H1 (cell line): ENCODE measurements at regions not wholly inside any gene's neighbourhood (a gene's known extent, or its start where the extent isn't known, plus 50 kb on each side); places are given as distances from the start of the nearest gene placed in this dataset.

Source experiments
- CTCF ChIA-PET: fragments of 300-600 bp; sonication (Branson Sonifier 250); formaldehyde crosslinking; loops from one replicate; lab custom pipeline; 2021; ENCODE audit not compliant: partially characterized antibody; lab: Charles Lee
- POLR2A ChIA-PET: fragments of 300-600 bp; sonication (Branson Sonifier 250); formaldehyde crosslinking; loops from one replicate; lab custom pipeline; 2021; ENCODE audit warnings: inconsistent platforms; ENCODE audit not compliant: partially characterized antibody; lab: Charles Lee
- DNase-seq, 2 experiments: peaks; one replicate each; pipeline versions ENCODE4 v3.0.0 to v3.0.0-alpha.2; 2010 to 2022; ENCODE audit warnings: low spot score in 2 of 2, low read depth in 1 of 2, mixed read lengths in 1 of 2
- FAIRE-seq: peaks from 2 replicates; lab custom pipeline; 2011; peaks lifted over from hg19 to GRCh38; lab: Jason Lieb, UNC
- H2AFZ ChIP-seq: 2 replicates; pipeline ENCODE4 v1.8.1; 2012; ENCODE audit warnings: low read length, inconsistent platforms
- H2AK5ac ChIP-seq: 2 replicates; pipeline ENCODE4 v1.6.1; 2013; ENCODE audit warnings: low read depth, low read length
- H2BK120ac ChIP-seq: replicated peaks from 2 replicates; pipeline ENCODE3; 2013; ENCODE audit warnings: low read depth, low read length, inconsistent platforms
- H2BK12ac ChIP-seq: 2 replicates; pipeline ENCODE4 v1.6.1; 2013; ENCODE audit warnings: low read depth, low read length
- H2BK15ac ChIP-seq: 2 replicates; pipeline ENCODE4 v1.6.1; 2013; ENCODE audit warnings: low read length
- H2BK20ac ChIP-seq: 2 replicates; pipeline ENCODE4 v1.6.1; 2013; ENCODE audit warnings: low read length
- H2BK5ac ChIP-seq: 2 replicates; pipeline ENCODE4 v1.6.1; 2013; ENCODE audit warnings: low read depth, low read length
- H3K14ac ChIP-seq: 2 replicates; pipeline ENCODE4 v1.6.1; 2013; ENCODE audit warnings: inconsistent platforms; ENCODE audit not compliant: insufficient read length
- H3K18ac ChIP-seq: 2 replicates; pipeline ENCODE4 v1.6.1; 2013; ENCODE audit warnings: low read length; ENCODE audit errors: extremely low read depth
- H3K23ac ChIP-seq: 2 replicates; pipeline ENCODE4 v1.6.1; 2013; ENCODE audit warnings: inconsistent platforms; ENCODE audit not compliant: insufficient read length
- H3K23me2 ChIP-seq: 2 replicates; pipeline ENCODE4 v1.6.1; 2013; ENCODE audit warnings: low read depth, low read length
- H3K27ac ChIP-seq: 2 replicates; pipeline ENCODE4 v1.6.1; 2011; ENCODE audit warnings: low read depth, low read length, inconsistent platforms
- H3K27me3 ChIP-seq, 4 experiments: replicated peaks in 1 of 4; 1 replicate in 1 of 4; 2 replicates in 3 of 4; pipeline versions ENCODE4 v1.6.1 to v1.8.1; 2011 to 2013; ENCODE audit warnings: low read length in 3 of 4, mild to moderate bottlenecking in 3 of 4, inconsistent platforms in 2 of 4, mixed read lengths in 2 of 4, moderate library complexity in 1 of 4; ENCODE audit not compliant: control insufficient read depth in 3 of 4, insufficient read depth in 3 of 4; ENCODE audit errors: extremely low read depth in 1 of 4
- H3K36me3 ChIP-seq, 4 experiments: 2 replicates each; pipeline versions ENCODE4 v1.6.1 to v1.8.1; 2011 to 2013; ENCODE audit warnings: mild to moderate bottlenecking in 4 of 4, low read length in 3 of 4, moderate library complexity in 2 of 4, control low read depth in 1 of 4, inconsistent platforms in 1 of 4; ENCODE audit not compliant: insufficient read depth in 4 of 4, control insufficient read depth in 2 of 4
- H3K4ac ChIP-seq: replicated peaks from 2 replicates; pipeline ENCODE3; 2013; ENCODE audit warnings: low read length, low read depth, mixed read lengths, inconsistent platforms; ENCODE audit not compliant: insufficient read length
- H3K4me1 ChIP-seq, 4 experiments: replicated peaks in 1 of 4; 1 replicate in 1 of 4; 2 replicates in 3 of 4; pipeline versions ENCODE4 v1.6.1 to v1.8.1; 2011 to 2013; ENCODE audit warnings: low read length in 3 of 4, inconsistent platforms in 2 of 4, mixed read lengths in 1 of 4; ENCODE audit not compliant: insufficient read depth in 4 of 4, control insufficient read depth in 3 of 4
- H3K4me2 ChIP-seq, 2 experiments: 2 replicates each; pipeline versions ENCODE4 v1.6.1 to v1.8.1; 2011 to 2013; ENCODE audit warnings: low read depth in 2 of 2, low read length in 2 of 2, control low read depth in 1 of 2, inconsistent platforms in 1 of 2, mild to moderate bottlenecking in 1 of 2; ENCODE audit not compliant: insufficient read depth in 1 of 2
- H3K4me3 ChIP-seq, 4 experiments: fragments of 200-600, 300-600 bp in 1 of 4; sonication (generic), shearing (Covaris generic), sonication (Bioruptor Twin) in 1 of 4; 2 replicates each; pipeline versions ENCODE4 v1.5.1 to v1.8.1; 2011 to 2016; ENCODE audit warnings: low read length in 4 of 4, low read depth in 3 of 4, control low read depth in 2 of 4, inconsistent platforms in 2 of 4, mild to moderate bottlenecking in 2 of 4, mixed read lengths in 1 of 4, moderate library complexity in 1 of 4; ENCODE audit not compliant: insufficient read depth in 2 of 4; ENCODE audit errors: extremely low read depth in 1 of 4
- H3K56ac ChIP-seq: replicated peaks from 2 replicates; pipeline ENCODE3; 2013; ENCODE audit warnings: low read depth, mild to moderate bottlenecking, mixed read lengths, low read length, inconsistent platforms; ENCODE audit not compliant: insufficient read length
- H3K79me1 ChIP-seq: 2 replicates; pipeline ENCODE4 v1.6.1; 2013; ENCODE audit warnings: low read depth, low read length, control low read depth
- H3K79me2 ChIP-seq, 2 experiments: 2 replicates each; pipeline versions ENCODE4 v1.6.1 to v1.8.1; 2012 to 2013; ENCODE audit warnings: low read length in 2 of 2, mild to moderate bottlenecking in 2 of 2, inconsistent platforms in 1 of 2; ENCODE audit not compliant: insufficient read depth in 2 of 2, control insufficient read depth in 1 of 2
- H3K9ac ChIP-seq, 4 experiments: replicated peaks in 1 of 4; 1 replicate in 1 of 4; 2 replicates in 3 of 4; pipeline versions ENCODE4 v1.6.1 to v1.8.1; 2011 to 2013; ENCODE audit warnings: low read depth in 3 of 4, low read length in 3 of 4, control low read depth in 2 of 4, mild to moderate bottlenecking in 2 of 4, moderate library complexity in 2 of 4, inconsistent platforms in 1 of 4; ENCODE audit errors: extremely low read depth in 1 of 4
- H3K9me3 ChIP-seq, 2 experiments: 2 replicates each; pipeline versions ENCODE4 v1.6.1 to v1.8.1; 2012 to 2013; ENCODE audit warnings: mild to moderate bottlenecking in 2 of 2, moderate library complexity in 2 of 2, control low read depth in 1 of 2, inconsistent platforms in 1 of 2, low read depth in 1 of 2, low read length in 1 of 2, mixed read lengths in 1 of 2; ENCODE audit not compliant: insufficient read depth in 2 of 2
- H4K20me1 ChIP-seq, 2 experiments: replicated peaks in 1 of 2; 2 replicates each; pipeline versions ENCODE3 to v1.8.1; 2011 to 2013; ENCODE audit warnings: inconsistent platforms in 2 of 2, low read length in 2 of 2, mild to moderate bottlenecking in 1 of 2; ENCODE audit not compliant: insufficient read depth in 2 of 2, control insufficient read depth in 1 of 2
- H4K5ac ChIP-seq: 2 replicates; pipeline ENCODE4 v1.6.1; 2013; ENCODE audit warnings: low read length, low read depth, mixed read lengths, inconsistent platforms; ENCODE audit not compliant: insufficient read length
- H4K8ac ChIP-seq: 2 replicates; pipeline ENCODE4 v1.8.0; 2013; ENCODE audit warnings: mild to moderate bottlenecking, moderate library complexity, low read length, inconsistent platforms; ENCODE audit not compliant: insufficient read depth; ENCODE audit errors: extremely low read depth
- H4K91ac ChIP-seq: replicated peaks from 2 replicates; pipeline ENCODE3; 2013; ENCODE audit warnings: low read length, mixed read lengths, inconsistent platforms; ENCODE audit not compliant: insufficient read length
- CEBPB ChIP-seq: IDR thresholded peaks from 2 replicates; pipeline ENCODE4 v1.6.1; 2012; ENCODE audit warnings: low read depth, low read length
- EZH2 ChIP-seq: fragments of 200-600 bp; sonication (generic); IDR thresholded peaks from 2 replicates; pipeline ENCODE4 v1.7.1; 2012; ENCODE audit warnings: low read depth, mild to moderate bottlenecking, moderate library complexity, low read length, inconsistent platforms; ENCODE audit not compliant: severe bottlenecking
- GABPA ChIP-seq: IDR thresholded peaks from 2 replicates; pipeline ENCODE4 v1.6.1; 2011; ENCODE audit warnings: mild to moderate bottlenecking, low read length, moderate library complexity, borderline replicate concordance; ENCODE audit not compliant: insufficient read depth
- JUND ChIP-seq: IDR thresholded peaks from 2 replicates; pipeline ENCODE4 v1.6.1; 2011; ENCODE audit warnings: mild to moderate bottlenecking, improper control_type of control experiment, low read length
- NRF1 ChIP-seq: IDR thresholded peaks from 2 replicates; pipeline ENCODE4 v1.6.1; 2011; ENCODE audit warnings: mild to moderate bottlenecking, low read depth, low read length, improper control_type of control experiment
- POLR2A ChIP-seq, 2 experiments: IDR thresholded peaks; 1 replicate in 1 of 2; 2 replicates in 1 of 2; pipeline ENCODE4 v1.6.1; 2011; ENCODE audit warnings: low read depth in 2 of 2, low read length in 2 of 2, mild to moderate bottlenecking in 2 of 2; ENCODE audit errors: control extremely low read depth in 1 of 2
- WGBS, 2 experiments: shearing (Covaris generic) in 1 of 2; methylation state at CpG; one replicate each; pipeline versions ENCODE4 v1.1.6 to v1.1.7; 2013 to 2015; ENCODE audit warnings: low lambda C conversion rate in 2 of 2, mixed read lengths in 2 of 2, inconsistent platforms in 1 of 2, low coverage in 1 of 2, missing lambda C conversion rate in 1 of 2; ENCODE audit not compliant: insufficient replicate concordance in 2 of 2, insufficient coverage in 1 of 2, insufficient read length in 1 of 2; ENCODE audit errors: extremely low coverage in 1 of 2, missing lambda C conversion rate in 1 of 2; 5-methylcytosine and 5-hydroxymethylcytosine counted together
- TF ChIP-seq, protein P1 (sequence below): IDR thresholded peaks from 2 replicates; pipeline ENCODE4 v1.6.1; 2012; ENCODE audit warnings: inconsistent platforms

DNA sequence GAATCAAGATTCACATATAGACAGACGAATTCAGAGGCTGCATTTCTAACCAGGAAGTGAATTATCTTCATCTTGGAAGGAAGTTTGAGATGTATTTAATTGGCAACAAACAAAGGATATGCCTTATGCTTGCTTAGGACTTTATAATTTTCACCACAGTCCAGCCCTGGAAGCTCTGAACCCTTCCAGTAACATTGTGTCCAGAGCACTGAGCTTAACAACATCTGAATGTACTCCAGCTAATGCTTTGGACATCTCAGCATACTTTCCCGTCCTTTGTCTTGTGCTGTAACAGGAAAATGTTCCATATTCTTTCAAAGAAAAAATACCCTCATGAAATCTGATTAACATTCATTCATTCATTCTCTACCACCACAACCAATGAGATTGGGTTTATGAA lies 136.3 kb upstream of the SPATS2L start:
- DNase-seq (no peak), FAIRE-seq (no peak)
- WGBS, 2 experiments, result 83% methylated on average over 2 of the region's 2 CpGs; no CpG with 5 or more reads in 1 of the 2 experiments
- H2BK20ac ChIP-seq, result no peak overlapping the region; the same call in 1 of the 2 replicates
- H3K56ac ChIP-seq, result no peak overlapping the region
- no peak overlapping the region; the same call in 1 of the 2 replicates for H2BK12ac ChIP-seq
- ChIA-PET POLR2A (no interaction called here), CTCF (interaction anchor here (1.6 kb wide), 1 partner anchor 9 kb away, joined by 5 read pairs; no protein-coding TSS in a partner anchor)
- H2BK15ac ChIP-seq, result no peak overlapping the region
- H3K4ac ChIP-seq, result no peak overlapping the region
- H4K8ac ChIP-seq, result no peak overlapping the region
- H3K36me3 ChIP-seq, result peaks cover 0 to 2% (median 0%) of the 10 kb centered on the region in 4 experiments; a peak in 1 of 8 replicates
- no peak overlapping the region for H3K18ac ChIP-seq
- H3K27ac ChIP-seq, result no peak overlapping the region
- H3K79me1 ChIP-seq, result no peaks in the 10 kb centered on the region
- no peak overlapping the region for H2BK120ac ChIP-seq
- H2BK5ac ChIP-seq, result no peak overlapping the region
- no peak overlapping the region for H4K5ac ChIP-seq
- H3K4me3 ChIP-seq, result no peak overlapping the region
- no peaks in the 10 kb centered on the region for H3K27me3 ChIP-seq
- H3K9ac ChIP-seq, result no peak overlapping the region
- no peak overlapping the region for H3K4me2 ChIP-seq
- no peaks in the 10 kb centered on the region for H4K20me1 ChIP-seq
- H2AK5ac ChIP-seq, result peak overlapping the region; percentile 76; the same call in 1 of the 2 replicates
- H2AFZ ChIP-seq, result no peak overlapping the region
- H3K23ac ChIP-seq, result no peak overlapping the region
- peaks cover 0 to 9% (median 4%) of the 10 kb centered on the region in 4 experiments; a peak in 4 of 7 replicates for H3K4me1 ChIP-seq
- H3K79me2 ChIP-seq, result no peaks in the 10 kb centered on the region
- no peak overlapping the region for H3K14ac ChIP-seq
- no peaks in the 10 kb centered on the region for H3K23me2 ChIP-seq
- TF ChIP-seq CEBPB (no peak), POLR2A (IDR thresholded peaks at IDR 0.05; ENCODE audit: control extremely low read depth in 1 of 2, low read depth in 2 of 2, low read length in 2 of 2) (no peak), EZH2 (no peak), NRF1 (no peak), JUND (no peak), GABPA (no peak)
- TF ChIP-seq, protein P1, sequence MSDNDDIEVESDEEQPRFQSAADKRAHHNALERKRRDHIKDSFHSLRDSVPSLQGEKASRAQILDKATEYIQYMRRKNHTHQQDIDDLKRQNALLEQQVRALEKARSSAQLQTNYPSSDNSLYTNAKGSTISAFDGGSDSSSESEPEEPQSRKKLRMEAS, result no peak
- no peak overlapping the region for H4K91ac ChIP-seq
- peaks cover 3 to 12% of the 10 kb centered on the region in 2 experiments for H3K9me3 ChIP-seq
